ENCODE measurements at regions not wholly inside any gene's neighbourhood (a gene's known extent, or its start where the extent isn't known, plus 50 kb on each side); places are given as distances from the start of the nearest gene placed in this dataset.

DNA sequence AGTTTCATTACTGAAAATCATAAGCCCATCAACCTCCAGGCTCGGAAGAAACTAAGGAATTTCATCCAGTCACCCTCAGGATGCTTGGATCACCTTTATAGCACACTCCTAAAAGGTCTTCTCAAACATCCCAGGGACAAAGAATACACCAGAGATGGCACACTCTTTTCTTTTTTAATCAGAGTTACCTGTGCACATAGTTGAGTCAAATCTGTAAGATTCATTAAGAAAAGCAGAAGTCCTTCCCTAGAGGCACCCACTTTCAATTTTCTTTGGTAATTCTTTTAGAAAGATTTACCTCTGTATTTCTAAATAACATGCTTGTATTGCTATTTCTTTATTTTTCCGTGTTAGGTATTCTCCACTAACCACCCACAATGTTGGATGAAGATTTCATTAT, 50.6 kb upstream of the IL6 start:
- no peaks in the 10 kb centered on the region for H3K27me3 ChIP-seq (replicated peaks)
- no peak for DNase-seq (ENCODE audit: low read depth in 1 of 2, low spot score in 2 of 2)
- H3K36me3 ChIP-seq, result no peaks in the 10 kb centered on the region
- peaks cover 52% of the 10 kb centered on the region for H3K4me1 ChIP-seq (replicated peaks)
- H3K27ac ChIP-seq, result peak overlapping the region; percentile 54
- no peaks in the 10 kb centered on the region for H3K9me3 ChIP-seq (replicated peaks)
- no peak overlapping the region for H3K4me3 ChIP-seq

DNA sequence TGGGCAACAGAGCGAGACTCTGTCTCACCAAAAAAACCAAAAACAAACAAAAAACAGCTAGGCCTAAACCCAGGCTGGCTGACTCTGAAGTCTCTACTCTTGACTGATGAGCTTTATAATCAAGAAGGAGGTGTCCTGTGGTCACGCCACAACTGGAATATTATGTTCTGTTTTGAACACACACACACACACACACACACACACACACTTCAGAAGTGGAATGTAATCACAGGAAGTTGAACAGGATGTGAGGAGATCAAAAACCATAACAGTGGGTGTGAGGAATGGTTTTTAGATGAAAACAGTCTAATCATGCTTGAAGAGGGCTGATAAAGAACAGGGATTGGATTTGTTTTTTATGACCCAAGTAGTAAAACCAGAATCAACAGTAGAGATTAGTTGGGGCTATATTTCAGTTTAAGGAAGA, 51.1 kb upstream of the IL6 start:
- no peaks in the 10 kb centered on the region for H3K27me3 ChIP-seq (replicated peaks)
- no peak overlapping the region for H3K4me3 ChIP-seq
- peak overlapping the region; percentile 54 for H3K27ac ChIP-seq
- no peaks in the 10 kb centered on the region for H3K36me3 ChIP-seq
- peak in 1 of 2 experiments; percentile 46 for DNase-seq (ENCODE audit: low read depth in 1 of 2, low spot score in 2 of 2)
- H3K9me3 ChIP-seq (replicated peaks), result no peaks in the 10 kb centered on the region
- H3K4me1 ChIP-seq (replicated peaks), result peaks cover 56% of the 10 kb centered on the region

DNA sequence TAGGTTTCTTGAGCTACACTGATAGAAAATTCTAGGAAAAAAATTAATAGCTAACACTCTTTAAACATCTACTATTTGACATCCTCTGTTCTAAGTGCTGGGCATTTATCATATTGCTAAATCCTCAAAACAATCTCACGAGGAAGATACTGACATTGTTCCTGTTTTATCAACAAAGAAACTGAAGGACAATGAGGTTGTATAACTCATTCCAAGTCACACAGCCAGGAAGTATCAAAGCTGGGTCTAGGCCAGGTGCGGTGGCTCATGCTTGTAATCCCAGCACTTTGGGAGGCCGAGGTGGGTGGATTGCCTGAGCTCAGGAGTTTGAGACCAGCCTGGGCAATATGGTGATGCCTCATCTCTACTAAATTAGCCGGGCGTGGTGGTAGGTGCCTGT, 51.6 kb upstream of the IL6 start:
- Histone ChIP-seq H3K27me3 (replicated peaks) (no peaks in the 10 kb centered on the region), H3K27ac (peak overlapping the region; percentile 54), H3K4me3 (no peak overlapping the region), H3K9me3 (replicated peaks) (no peaks in the 10 kb centered on the region), H3K4me1 (replicated peaks) (peaks cover 56% of the 10 kb centered on the region), H3K36me3 (no peaks in the 10 kb centered on the region)
- DNase-seq (ENCODE audit: low read depth in 1 of 2, low spot score in 2 of 2), result no peak

DNA sequence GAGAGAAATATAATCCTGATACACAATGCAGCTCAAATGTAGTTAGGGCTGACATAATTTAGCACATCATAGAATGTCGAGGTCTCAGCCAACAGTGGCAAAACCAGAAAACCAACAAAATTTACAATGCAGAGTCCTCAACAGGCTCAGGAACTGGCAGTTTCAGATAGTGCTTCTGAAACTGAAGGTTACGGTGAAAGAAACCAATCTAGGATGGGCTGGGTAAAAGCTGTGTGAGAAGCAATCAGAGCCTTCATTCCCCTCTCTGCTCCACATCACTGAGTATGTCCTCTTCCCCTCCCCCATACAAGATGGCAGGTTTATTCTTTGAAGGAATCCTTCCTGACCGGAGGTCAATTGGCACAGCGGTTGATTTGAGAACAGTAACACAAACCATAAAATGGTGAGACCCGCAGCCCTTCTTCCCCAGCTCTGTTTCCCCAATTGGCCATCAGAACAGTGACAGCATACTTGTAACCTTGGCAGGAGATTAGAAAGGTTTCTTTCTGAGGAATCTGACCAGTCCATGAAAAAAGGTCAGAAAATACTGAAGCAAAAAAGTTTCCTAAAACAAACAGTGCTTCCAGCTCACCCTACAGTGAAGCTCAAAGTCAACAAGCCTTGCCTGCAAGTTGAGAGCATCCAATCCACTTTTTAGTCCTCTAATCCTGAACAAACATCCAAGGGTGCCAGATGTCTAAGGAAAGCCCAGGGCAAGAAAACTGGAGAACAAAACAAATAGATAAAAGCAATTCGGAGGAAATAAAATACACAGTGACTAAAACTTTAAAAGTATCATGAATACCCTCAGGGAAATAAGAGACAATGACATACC, 53.9 kb upstream of the IL6 start:
- no peak overlapping the region for H3K4me3 ChIP-seq
- H3K9me3 ChIP-seq (replicated peaks), result no peaks in the 10 kb centered on the region
- no peaks in the 10 kb centered on the region for H3K36me3 ChIP-seq
- peak overlapping the region; percentile 27 for H3K27ac ChIP-seq
- no peaks in the 10 kb centered on the region for H3K27me3 ChIP-seq (replicated peaks)
- peaks cover 68% of the 10 kb centered on the region for H3K4me1 ChIP-seq (replicated peaks)
- DNase-seq (ENCODE audit: low read depth in 1 of 2, low spot score in 2 of 2), result peak in 1 of 2 experiments; percentile 71

DNA sequence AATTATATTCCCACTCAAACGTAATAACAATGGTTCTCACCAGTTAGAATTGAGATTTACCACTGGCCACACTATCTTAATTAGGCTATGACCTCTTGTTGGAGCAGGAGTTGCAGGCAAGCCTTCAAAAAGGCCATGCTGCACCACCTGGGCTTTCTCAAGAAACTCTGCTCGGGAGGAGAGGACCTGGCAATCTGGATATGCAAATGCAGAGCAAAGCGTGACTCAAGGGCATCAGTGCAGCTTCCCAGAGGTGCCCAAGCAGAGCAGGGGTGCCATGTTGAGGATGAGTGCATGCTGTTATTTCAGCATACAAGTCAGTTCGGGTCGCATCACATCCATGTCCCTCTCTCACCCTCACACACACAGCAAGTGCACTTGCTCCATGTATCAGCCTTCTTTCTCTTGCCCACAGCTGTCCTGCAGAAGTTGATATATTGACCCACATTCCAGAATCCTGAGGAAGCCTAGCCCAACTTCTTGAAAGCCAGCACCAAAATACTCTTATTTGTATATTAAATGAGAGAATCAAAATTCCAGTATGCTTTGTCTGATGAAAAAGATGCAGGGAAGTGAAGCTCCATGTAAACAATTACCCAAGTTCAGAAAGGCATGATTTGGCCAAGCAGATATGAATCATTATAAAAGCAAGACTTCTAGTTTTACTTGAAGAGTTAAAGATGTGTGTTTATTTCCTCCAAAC, 55.7 kb upstream of the IL6 start:
- Histone ChIP-seq H3K27ac (no peak overlapping the region), H3K4me3 (no peak overlapping the region), H3K27me3 (replicated peaks) (no peaks in the 10 kb centered on the region), H3K4me1 (replicated peaks) (peaks cover 76% of the 10 kb centered on the region), H3K36me3 (no peaks in the 10 kb centered on the region), H3K9me3 (replicated peaks) (no peaks in the 10 kb centered on the region)
- DNase-seq (ENCODE audit: low read depth in 1 of 2, low spot score in 2 of 2), result no peak

DNA sequence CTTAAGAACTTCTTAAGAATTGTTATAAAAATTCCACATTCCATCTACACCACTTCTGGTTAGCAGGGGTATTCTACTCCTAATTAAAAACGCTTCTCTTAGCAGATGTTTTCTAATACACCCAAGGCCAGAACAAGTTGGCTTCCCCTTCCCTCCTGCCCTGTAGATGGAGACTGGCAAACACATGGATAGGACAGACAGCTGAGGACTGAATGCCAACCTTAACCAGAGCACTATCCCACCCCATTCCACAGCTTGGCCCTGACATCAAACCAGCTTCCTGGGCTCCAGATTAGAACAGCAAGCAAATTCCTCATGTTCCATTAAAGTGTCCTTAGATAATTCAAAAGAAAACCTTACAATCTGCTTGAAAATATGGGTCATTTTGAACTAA, 56.6 kb upstream of the IL6 start:
- H3K36me3 ChIP-seq, result no peaks in the 10 kb centered on the region
- peaks cover 72% of the 10 kb centered on the region for H3K4me1 ChIP-seq (replicated peaks)
- no peaks in the 10 kb centered on the region for H3K27me3 ChIP-seq (replicated peaks)
- H3K4me3 ChIP-seq, result no peak overlapping the region
- no peak for DNase-seq (ENCODE audit: low read depth in 1 of 2, low spot score in 2 of 2)
- no peaks in the 10 kb centered on the region for H3K9me3 ChIP-seq (replicated peaks)
- H3K27ac ChIP-seq, result no peak overlapping the region

DNA sequence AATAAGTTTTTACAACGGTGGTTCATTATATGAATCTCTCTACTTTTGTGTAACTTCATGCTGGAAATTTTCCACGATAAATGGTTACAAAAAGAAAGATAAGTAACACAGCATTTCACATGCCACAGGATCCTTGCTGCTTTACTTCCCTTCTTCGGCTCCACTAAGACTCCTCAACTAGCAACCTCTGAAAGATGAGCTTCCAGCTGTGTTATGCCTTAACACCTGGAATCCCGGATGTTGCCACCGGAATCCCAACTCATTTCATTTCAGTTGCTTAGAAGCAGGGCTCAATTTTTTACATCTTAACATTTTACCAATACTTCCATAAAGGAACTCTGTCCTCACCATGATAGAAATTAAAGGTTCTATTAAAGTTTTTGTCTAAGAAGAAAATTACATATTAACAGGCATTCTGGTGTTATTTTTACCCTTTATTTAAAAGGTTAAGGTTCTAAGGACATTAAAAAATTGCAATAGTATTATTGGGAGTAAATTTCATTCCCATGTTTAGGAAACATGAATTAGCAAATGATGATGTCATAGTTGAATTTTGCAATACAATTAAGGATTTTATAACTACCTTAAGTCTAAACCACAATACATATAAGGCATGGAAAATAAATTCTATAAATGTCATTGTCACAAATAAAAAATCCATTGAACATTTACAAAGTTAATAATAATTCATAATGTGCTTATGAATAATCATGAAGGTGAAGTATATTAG, 57.1 kb upstream of the IL6 start:
- DNase-seq (ENCODE audit: low read depth in 1 of 2, low spot score in 2 of 2), result no peak
- H3K9me3 ChIP-seq (replicated peaks), result no peaks in the 10 kb centered on the region
- no peaks in the 10 kb centered on the region for H3K36me3 ChIP-seq
- H3K27me3 ChIP-seq (replicated peaks), result no peaks in the 10 kb centered on the region
- no peak overlapping the region for H3K4me3 ChIP-seq
- H3K27ac ChIP-seq, result no peak overlapping the region
- H3K4me1 ChIP-seq (replicated peaks), result peaks cover 68% of the 10 kb centered on the region

DNA sequence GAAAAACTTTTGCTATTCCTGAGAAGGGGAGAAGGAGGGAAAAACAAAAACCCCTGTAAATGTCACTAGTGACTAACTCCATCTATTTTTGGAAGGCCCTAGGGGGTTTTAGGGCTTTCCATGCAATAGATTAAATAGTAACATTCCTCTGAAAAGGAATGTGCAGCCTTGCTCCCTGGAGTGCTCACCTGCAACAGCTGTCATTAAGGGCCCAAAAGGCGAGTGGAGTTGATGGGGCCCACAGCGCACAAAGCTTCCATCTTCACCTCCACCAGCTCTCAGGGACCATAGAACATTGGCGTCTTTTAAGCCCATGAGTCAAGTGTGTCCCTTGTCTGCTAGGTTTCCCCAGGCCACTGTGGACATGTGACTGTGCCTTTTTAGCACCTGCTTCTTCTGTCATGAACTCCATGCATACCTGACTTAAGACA, 58.0 kb upstream of the IL6 start:
- DNase-seq (ENCODE audit: low read depth in 1 of 2, low spot score in 2 of 2), result no peak
- Histone ChIP-seq H3K27ac (no peak overlapping the region), H3K36me3 (no peaks in the 10 kb centered on the region), H3K27me3 (replicated peaks) (no peaks in the 10 kb centered on the region), H3K4me3 (no peak overlapping the region), H3K4me1 (replicated peaks) (peaks cover 65% of the 10 kb centered on the region), H3K9me3 (replicated peaks) (no peaks in the 10 kb centered on the region)

DNA sequence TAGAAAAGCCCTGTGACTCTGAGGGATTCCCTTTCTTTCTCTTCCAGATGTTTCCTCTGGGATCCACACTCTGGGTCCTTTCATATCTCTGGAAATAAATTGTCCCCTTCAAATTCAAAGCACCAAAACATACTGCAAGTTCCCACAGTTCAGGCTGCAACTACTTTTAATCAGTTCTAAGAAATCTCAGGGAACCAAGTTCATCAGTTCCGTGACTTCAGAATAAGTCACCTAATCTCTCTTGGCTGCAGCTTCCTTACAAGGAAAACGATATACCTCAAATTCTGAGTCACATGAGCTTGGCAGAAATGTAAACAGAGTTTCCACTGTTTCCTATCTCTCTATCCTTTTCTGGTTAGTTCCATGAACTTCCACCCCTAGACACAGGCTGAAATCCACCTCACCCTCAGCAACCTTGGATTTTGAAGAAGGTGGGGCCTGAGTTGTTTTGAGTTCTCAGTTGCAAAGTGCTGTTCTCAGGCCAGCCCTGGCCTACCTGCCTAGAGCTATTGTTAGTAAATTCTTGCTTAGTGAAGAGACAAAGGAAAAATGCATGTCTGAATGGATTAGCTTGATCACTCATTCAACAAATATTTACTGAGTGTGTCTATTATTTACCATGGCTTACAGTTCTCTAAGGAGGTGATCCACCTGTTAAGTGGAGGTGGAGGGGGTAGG, 59.3 kb upstream of the IL6 start:
- Histone ChIP-seq H3K9me3 (replicated peaks) (peaks cover 3% of the 10 kb centered on the region; the same call in 1 of the 2 replicates), H3K36me3 (no peaks in the 10 kb centered on the region), H3K4me3 (no peak overlapping the region), H3K4me1 (replicated peaks) (peaks cover 64% of the 10 kb centered on the region), H3K27ac (peak overlapping the region; percentile 57), H3K27me3 (replicated peaks) (no peaks in the 10 kb centered on the region)
- peak in 1 of 2 experiments; percentile 55 for DNase-seq (ENCODE audit: low read depth in 1 of 2, low spot score in 2 of 2)

DNA sequence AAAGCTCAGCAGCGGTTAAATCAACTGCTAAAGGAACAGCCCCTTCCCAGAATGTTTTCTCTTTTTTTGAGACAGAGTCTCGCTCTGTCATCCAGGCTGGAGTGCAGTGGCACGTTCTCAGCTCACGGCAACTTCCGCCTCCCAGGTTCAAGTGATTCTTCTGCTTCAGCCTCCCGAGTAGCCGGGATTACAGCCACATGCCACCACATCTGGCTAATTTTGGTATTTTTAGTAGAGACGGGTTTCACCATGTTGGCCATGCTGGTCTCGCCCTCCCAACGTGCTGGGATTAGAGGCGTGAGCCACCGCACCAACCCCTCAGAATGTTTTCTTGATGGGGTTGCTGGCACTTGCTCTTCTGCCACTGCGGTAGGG, 59.8 kb upstream of the IL6 start:
- Histone ChIP-seq H3K9me3 (replicated peaks) (peaks cover 3% of the 10 kb centered on the region; the same call in 1 of the 2 replicates), H3K27me3 (replicated peaks) (no peaks in the 10 kb centered on the region), H3K27ac (peak overlapping the region; percentile 57), H3K36me3 (no peaks in the 10 kb centered on the region), H3K4me1 (replicated peaks) (peaks cover 64% of the 10 kb centered on the region), H3K4me3 (no peak overlapping the region)
- DNase-seq (ENCODE audit: low read depth in 1 of 2, low spot score in 2 of 2), result no peak

DNA sequence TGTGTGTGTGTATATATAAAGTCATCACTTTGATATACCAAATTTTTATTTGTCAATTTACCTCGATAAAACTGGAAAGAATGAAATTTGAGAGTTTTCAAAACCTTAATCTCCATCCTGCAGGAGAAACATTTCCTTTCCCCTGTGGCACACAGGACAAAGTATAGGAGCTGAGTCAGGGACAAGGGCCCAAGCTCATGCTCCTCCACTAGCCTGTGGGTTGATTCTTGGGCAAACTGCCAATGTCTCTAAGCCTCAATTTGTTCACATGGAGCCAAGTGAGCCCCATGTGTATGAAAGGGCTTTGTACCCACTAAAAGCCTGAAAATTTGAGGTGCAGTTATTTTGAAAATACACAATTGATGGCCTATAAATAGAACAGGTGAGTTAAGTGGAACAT, 60.3 kb upstream of the IL6 start:
- Histone ChIP-seq H3K9me3 (replicated peaks) (peaks cover 3% of the 10 kb centered on the region; the same call in 1 of the 2 replicates), H3K36me3 (no peaks in the 10 kb centered on the region), H3K27me3 (replicated peaks) (no peaks in the 10 kb centered on the region), H3K27ac (peak overlapping the region; percentile 57; the same call in 1 of the 2 replicates), H3K4me1 (replicated peaks) (peaks cover 64% of the 10 kb centered on the region), H3K4me3 (no peak overlapping the region)
- no peak for DNase-seq (ENCODE audit: low read depth in 1 of 2, low spot score in 2 of 2)

DNA sequence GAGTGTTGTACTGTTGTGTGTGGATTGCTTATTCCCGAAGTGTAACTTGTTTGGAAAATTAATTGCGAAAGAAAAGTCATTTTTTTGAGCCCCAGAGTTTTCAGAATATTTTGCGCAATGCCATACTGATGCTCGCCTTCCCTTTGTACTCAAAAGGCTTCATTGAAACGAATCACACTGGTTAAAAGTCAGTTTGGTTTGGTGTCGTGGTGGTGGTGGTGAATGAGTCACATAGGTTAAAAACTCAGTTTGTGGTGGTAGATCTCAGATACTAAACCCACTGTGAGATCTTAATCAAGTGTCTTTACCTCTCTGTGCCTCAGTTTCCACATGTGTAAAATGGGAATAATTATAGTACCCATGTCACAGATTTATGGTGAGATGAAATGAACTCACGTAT, 61.1 kb upstream of the IL6 start:
- Histone ChIP-seq H3K36me3 (no peaks in the 10 kb centered on the region), H3K27me3 (replicated peaks) (no peaks in the 10 kb centered on the region), H3K9me3 (replicated peaks) (peaks cover 3% of the 10 kb centered on the region; the same call in 1 of the 2 replicates), H3K4me3 (no peak overlapping the region), H3K27ac (no peak overlapping the region), H3K4me1 (replicated peaks) (peaks cover 57% of the 10 kb centered on the region)
- no peak for DNase-seq (ENCODE audit: low read depth in 1 of 2, low spot score in 2 of 2)

DNA sequence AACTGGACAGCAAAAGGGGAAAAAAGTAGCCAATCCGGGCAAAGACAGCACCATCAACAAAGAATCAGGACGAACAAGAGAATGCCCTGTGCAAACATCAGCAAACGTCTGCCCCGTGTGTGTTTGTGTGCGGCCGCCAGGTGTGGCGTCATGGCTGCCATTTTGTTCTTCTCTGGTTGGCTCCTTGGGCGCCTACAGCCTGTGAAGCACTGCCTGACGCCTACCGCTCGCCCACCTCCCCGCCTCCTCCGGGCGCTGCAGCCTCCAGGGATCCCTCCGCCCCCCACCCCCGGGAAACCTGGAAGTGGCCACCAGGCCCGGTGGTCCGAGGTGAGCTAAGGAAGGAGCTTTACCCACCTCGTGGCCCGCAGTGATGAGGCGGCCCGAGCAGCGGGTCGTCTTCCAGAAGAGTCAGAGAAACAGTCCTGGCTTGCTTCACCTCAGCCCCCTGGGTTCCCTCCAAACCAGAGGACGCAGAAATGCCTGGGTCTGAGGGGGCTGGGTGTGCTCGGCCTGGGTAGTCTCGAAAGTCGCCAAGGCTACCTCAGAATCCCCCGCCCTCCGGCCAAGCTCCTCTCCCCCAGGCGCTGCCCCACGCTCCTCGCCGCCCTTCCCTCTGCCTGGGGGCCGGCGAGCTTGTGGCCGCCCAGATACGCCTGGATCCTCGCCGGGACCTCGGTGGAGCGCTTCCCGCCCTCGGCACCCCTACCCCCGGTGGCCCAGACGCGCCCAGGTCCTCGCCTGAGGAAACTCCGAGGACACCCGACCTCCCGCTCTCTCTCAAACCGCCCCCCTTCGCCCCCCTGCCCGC, 61.8 kb upstream of the IL6 start:
- Histone ChIP-seq H3K9me3 (replicated peaks) (peaks cover 3% of the 10 kb centered on the region; the same call in 1 of the 2 replicates), H3K27ac (no peak overlapping the region), H3K36me3 (no peaks in the 10 kb centered on the region), H3K27me3 (replicated peaks) (no peaks in the 10 kb centered on the region), H3K4me1 (replicated peaks) (peaks cover 57% of the 10 kb centered on the region), H3K4me3 (no peak overlapping the region)
- no peak for DNase-seq (ENCODE audit: low read depth in 1 of 2, low spot score in 2 of 2)

All from SJSA1 (cell line).